IMR-90 (cell line): ENCODE measurements at regions not wholly inside any gene's neighbourhood (a gene's known extent, or its start where the extent isn't known, plus 50 kb on each side); places are given as distances from the start of the nearest gene placed in this dataset.

Source experiments
- ATAC-seq: fragments of 200-7000 bp; cut with Tn5 transposase; 2 replicates; pipeline ENCODE4 v1.9.1; 2020; ENCODE audit warnings: low read depth, mild to moderate bottlenecking, moderate library complexity
- BruUV-seq: library from RNA; stranded (reverse); fragments of 400-500 nt; replicated peaks from 2 replicates; lab custom pipeline; 2021; lab: Mats Ljungman, UMichigan
- CTCF ChIA-PET: fragments of 300-600 bp; formaldehyde crosslinking; extraction: SDS; loops from one replicate; lab custom pipeline; 2021; ENCODE audit warnings: antibody characterized with exemption; lab: Yijun Ruan, JAX
- POLR2A ChIA-PET: fragments of 300-600 bp; sonication (Branson Sonifier 250); formaldehyde crosslinking; loops from one replicate; lab custom pipeline; 2022; ENCODE audit warnings: antibody characterized with exemption; ENCODE audit not compliant: unreplicated experiment; lab: Charles Lee
- DNase-seq: peaks from one replicate; pipeline ENCODE4 v3.0.0; 2013
- H2AFZ ChIP-seq: replicated peaks from 2 replicates; pipeline ENCODE3; 2013; ENCODE audit warnings: low read length, mild to moderate bottlenecking; ENCODE audit not compliant: poor library complexity
- H2AK5ac ChIP-seq: 2 replicates; pipeline ENCODE4 v1.6.1; 2013; ENCODE audit warnings: low read depth, low read length, inconsistent platforms
- H2AK9ac ChIP-seq: replicated peaks from 2 replicates; pipeline ENCODE3; 2013; ENCODE audit warnings: mild to moderate bottlenecking, low read depth, low read length, moderate library complexity; ENCODE audit not compliant: poor library complexity
- H2BK120ac ChIP-seq: 2 replicates; pipeline ENCODE4 v1.6.1; 2013; ENCODE audit warnings: low read depth, low read length, inconsistent platforms
- H2BK15ac ChIP-seq: 3 replicates; pipeline ENCODE4 v1.6.1; 2013; ENCODE audit warnings: low read depth, low read length, inconsistent platforms
- H2BK20ac ChIP-seq: 2 replicates; pipeline ENCODE4 v1.6.1; 2013; ENCODE audit warnings: low read depth, mild to moderate bottlenecking, inconsistent platforms, low read length, moderate library complexity
- H2BK5ac ChIP-seq: 2 replicates; pipeline ENCODE4 v1.6.1; 2013; ENCODE audit warnings: mild to moderate bottlenecking, low read depth, low read length, inconsistent platforms; ENCODE audit not compliant: poor library complexity, severe bottlenecking
- H3K14ac ChIP-seq: replicated peaks from 2 replicates; pipeline ENCODE4 v1.6.1; 2013; ENCODE audit warnings: low read depth, low read length, inconsistent platforms
- H3K18ac ChIP-seq: 2 replicates; pipeline ENCODE4 v1.6.1; 2013; ENCODE audit warnings: low read depth, low read length, control low read depth
- H3K23ac ChIP-seq: 2 replicates; pipeline ENCODE4 v1.6.1; 2013; ENCODE audit warnings: low read depth, low read length, inconsistent platforms
- H3K27ac ChIP-seq: 2 replicates; pipeline ENCODE4 v1.5.1; 2013; ENCODE audit warnings: mild to moderate bottlenecking, control low read depth, low read length; ENCODE audit not compliant: insufficient read depth
- H3K27me3 ChIP-seq: 2 replicates; pipeline ENCODE4 v1.6.1; 2013; ENCODE audit warnings: low read length; ENCODE audit not compliant: control insufficient read depth, insufficient read depth
- H3K36me3 ChIP-seq: 2 replicates; pipeline ENCODE4 v1.6.1; 2013; ENCODE audit warnings: low read length, mixed read lengths; ENCODE audit not compliant: control insufficient read depth, insufficient read depth
- H3K4ac ChIP-seq: 2 replicates; pipeline ENCODE4 v1.6.1; 2013; ENCODE audit warnings: low read depth, low read length, inconsistent platforms
- H3K4me1 ChIP-seq: 2 replicates; pipeline ENCODE4 v1.6.1; 2013; ENCODE audit warnings: low read length, mixed read lengths; ENCODE audit not compliant: control insufficient read depth, insufficient read depth
- H3K4me2 ChIP-seq: 2 replicates; pipeline ENCODE4 v1.6.1; 2013; ENCODE audit warnings: low read depth, mild to moderate bottlenecking, control low read depth, low read length, moderate library complexity
- H3K4me3 ChIP-seq: 2 replicates; pipeline ENCODE4 v1.5.1; 2013; ENCODE audit warnings: low read depth, mild to moderate bottlenecking, control low read depth, low read length, moderate library complexity; ENCODE audit not compliant: insufficient read depth
- H3K56ac ChIP-seq: 2 replicates; pipeline ENCODE4 v1.6.1; 2013; ENCODE audit warnings: low read length, inconsistent platforms; ENCODE audit not compliant: insufficient read depth; ENCODE audit errors: extremely low read depth
- H3K79me1 ChIP-seq, 2 experiments: 2 replicates each; pipeline ENCODE4 v1.6.1; 2013; ENCODE audit warnings: low read length in 2 of 2, inconsistent platforms in 1 of 2, low read depth in 1 of 2
- H3K9ac ChIP-seq: 2 replicates; pipeline ENCODE4 v1.6.1; 2013; ENCODE audit warnings: low read depth, low read length, control low read depth
- H3K9me1 ChIP-seq: 2 replicates; pipeline ENCODE4 v1.6.1; 2013; ENCODE audit warnings: low read length, inconsistent platforms; ENCODE audit not compliant: insufficient read depth
- H3K9me3 ChIP-seq: 2 replicates; pipeline ENCODE4 v1.6.1; 2013; ENCODE audit warnings: low read length; ENCODE audit not compliant: control insufficient read depth, insufficient read depth
- H4K20me1 ChIP-seq: 2 replicates; pipeline ENCODE4 v1.6.1; 2013; ENCODE audit warnings: low read length, inconsistent platforms; ENCODE audit not compliant: insufficient read depth
- H4K5ac ChIP-seq: 2 replicates; pipeline ENCODE4 v1.6.1; 2013; ENCODE audit warnings: mild to moderate bottlenecking, low read depth, low read length, control low read depth
- H4K8ac ChIP-seq, 2 experiments: 2 replicates each; pipeline ENCODE4 v1.6.1; 2013; ENCODE audit warnings: low read depth in 2 of 2, low read length in 2 of 2, control low read depth in 1 of 2, inconsistent platforms in 1 of 2
- H4K91ac ChIP-seq: 2 replicates; pipeline ENCODE4 v1.6.1; 2013; ENCODE audit warnings: low read depth, low read length, inconsistent platforms; ENCODE audit not compliant: insufficient read depth
- BHLHE40 ChIP-seq: fragments of 150-350 bp; IDR thresholded peaks from 2 replicates; pipeline ENCODE4 v1.6.1; 2016; ENCODE audit warnings: mild to moderate bottlenecking, low read depth, low read length
- CEBPB ChIP-seq: IDR thresholded peaks from 2 replicates; pipeline ENCODE4 v1.6.1; 2012; ENCODE audit warnings: low read depth, low read length, improper control_type of control experiment
- CHD1 ChIP-seq: IDR thresholded peaks from 2 replicates; pipeline ENCODE4 v1.6.1; 2012; ENCODE audit warnings: low read depth, low read length, improper control_type of control experiment
- CTCF ChIP-seq: conservative IDR thresholded peaks from 2 replicates; pipeline ENCODE4 v1.5.1; 2012; ENCODE audit warnings: mild to moderate bottlenecking, low read depth, low read length, improper control_type of control experiment
- ELK1 ChIP-seq: fragments of 150-350 bp; IDR thresholded peaks from 2 replicates; pipeline ENCODE4 v1.6.1; 2016; ENCODE audit warnings: low read depth, mild to moderate bottlenecking, low read length, moderate library complexity, borderline replicate concordance
- FOS ChIP-seq: fragments of 150-350 bp; IDR thresholded peaks from 2 replicates; pipeline ENCODE4 v1.6.1; 2016; ENCODE audit warnings: low read depth, low read length
- MAFK ChIP-seq: IDR thresholded peaks from 2 replicates; pipeline ENCODE4 v1.6.1; 2012; ENCODE audit warnings: low read depth, low read length, improper control_type of control experiment
- MAZ ChIP-seq: IDR thresholded peaks from 2 replicates; pipeline ENCODE4 v1.6.1; 2012; ENCODE audit warnings: low read depth, mild to moderate bottlenecking, low read length, improper control_type of control experiment, moderate library complexity, borderline replicate concordance
- MXI1 ChIP-seq: IDR thresholded peaks from 2 replicates; pipeline ENCODE4 v1.6.1; 2012; ENCODE audit warnings: low read depth, mild to moderate bottlenecking, low read length, moderate library complexity, borderline replicate concordance
- NFE2L2 ChIP-seq: fragments of 150-350 bp; IDR thresholded peaks from 2 replicates; pipeline ENCODE4 v1.6.1; 2016; ENCODE audit warnings: low read depth, mild to moderate bottlenecking, low read length
- POLR2A ChIP-seq: IDR thresholded peaks from 2 replicates; pipeline ENCODE4 v1.6.1; 2012; ENCODE audit warnings: mild to moderate bottlenecking, low read depth, low read length
- RAD21 ChIP-seq: IDR thresholded peaks from 2 replicates; pipeline ENCODE4 v1.6.1; 2012; ENCODE audit warnings: low read length, improper control_type of control experiment
- RCOR1 ChIP-seq: IDR thresholded peaks from 2 replicates; pipeline ENCODE4 v1.6.1; 2012; ENCODE audit warnings: mild to moderate bottlenecking, low read length, improper control_type of control experiment; ENCODE audit not compliant: insufficient replicate concordance
- RFX5 ChIP-seq: IDR thresholded peaks from 2 replicates; pipeline ENCODE4 v1.8.0; 2012; ENCODE audit warnings: low read depth, mild to moderate bottlenecking, low read length, moderate library complexity
- SMC3 ChIP-seq: fragments of 150-350 bp; IDR thresholded peaks from 2 replicates; pipeline ENCODE4 v1.6.1; 2016; ENCODE audit warnings: low read depth, mild to moderate bottlenecking, antibody characterized with exemption, low read length, moderate library complexity
- USF2 ChIP-seq: fragments of 150-350 bp; IDR thresholded peaks from 2 replicates; pipeline ENCODE4 v1.6.1; 2017; ENCODE audit warnings: mild to moderate bottlenecking, antibody characterized with exemption, low read length, low read depth
- dilution Hi-C: fragments of 300-500 bp; cut with HindIII; formaldehyde crosslinking; loops from one replicate; pipeline ENCODE4 v1.14.3; 2018; ENCODE audit warnings: low sequenced_read_pairs; ENCODE audit not compliant: unreplicated experiment
- in situ Hi-C: fragments of 300-500 bp; cut with MboI; formaldehyde crosslinking; loops from 3 replicates; pipeline ENCODE4 v1.14.3; 2019; ENCODE audit warnings: low sequenced_read_pairs, inconsistent platforms, mixed read lengths
- intact Hi-C: fragments of 100-400 bp; cut with micrococcal nuclease; formaldehyde crosslinking; loops from 2 replicates; pipeline ENCODE4 v1.10.0; 2022

DNA sequence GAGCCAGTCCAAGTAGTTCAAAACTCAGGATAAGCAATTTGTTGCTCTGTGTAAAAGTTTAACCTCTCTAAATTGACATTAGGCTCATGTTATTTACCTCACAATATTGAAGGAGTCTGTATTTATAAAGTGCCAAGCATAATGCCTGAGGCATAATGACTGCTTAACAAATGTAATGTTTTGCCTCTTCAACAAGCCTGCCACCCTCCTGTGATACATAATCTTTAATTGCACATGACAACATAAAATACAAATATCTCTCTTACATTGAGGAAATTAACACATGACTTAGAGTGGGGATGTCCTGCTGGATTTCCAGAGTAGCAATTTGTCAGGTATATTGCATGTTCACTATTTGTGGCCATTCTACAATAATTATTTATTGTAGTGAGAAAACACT lies 469.2 kb upstream of the ANO5 start:
- Histone ChIP-seq H3K14ac (no peak overlapping the region), H3K27me3 (no peaks in the 10 kb centered on the region), H2BK15ac (no peak overlapping the region), H3K9me1 (no peaks in the 10 kb centered on the region), H3K4ac (no peak overlapping the region), H4K91ac (no peak overlapping the region), H4K20me1 (no peaks in the 10 kb centered on the region), H2BK120ac (no peak overlapping the region), H3K4me1 (no peaks in the 10 kb centered on the region), H2BK5ac (no peak overlapping the region), H3K23ac (no peak overlapping the region), H2AK5ac (no peak overlapping the region), H2BK20ac (no peak overlapping the region), H3K56ac (no peak overlapping the region), H3K27ac (no peak overlapping the region), H3K4me3 (no peak overlapping the region), H3K79me1 (no peaks in the 10 kb centered on the region), H2AFZ (no peak overlapping the region), H2AK9ac (no peak overlapping the region), H3K18ac (no peak overlapping the region), H4K8ac (no peak overlapping the region), H4K5ac (no peak overlapping the region), H3K4me2 (no peak overlapping the region), H3K36me3 (no peaks in the 10 kb centered on the region), H3K9ac (no peak overlapping the region), H3K9me3 (peaks cover 6% of the 10 kb centered on the region; the same call in 1 of the 2 replicates)
- DNase-seq = no peak
- no peak for TF ChIP-seq BHLHE40
- no peak for TF ChIP-seq RCOR1
- no peak for TF ChIP-seq MAFK
- TF ChIP-seq FOS = no peak
- no peak for TF ChIP-seq RAD21
- no peak for TF ChIP-seq SMC3
- no peak for TF ChIP-seq NFE2L2
- TF ChIP-seq POLR2A = no peak
- no peak for TF ChIP-seq CHD1
- TF ChIP-seq MAZ = no peak
- no peak for TF ChIP-seq USF2
- no peak for TF ChIP-seq CEBPB
- no peak for TF ChIP-seq MXI1
- no peak for TF ChIP-seq ELK1
- no peak for TF ChIP-seq RFX5
- TF ChIP-seq CTCF = no peak
- no peak for ATAC-seq
- ChIA-PET CTCF (no interaction called here), POLR2A (no interaction called here)
- dilution Hi-C loops = no loop called here
- BruUV-seq = no TSS peak
- intact Hi-C loops = no loop called here
- in situ Hi-C loops = no loop called here
